VCaP (cell line): ENCODE measurements at regions not wholly inside any gene's neighbourhood (a gene's known extent, or its start where the extent isn't known, plus 50 kb on each side); places are given as distances from the start of the nearest gene placed in this dataset.

Source experiments
- H3K27ac ChIP-seq: fragments of 450-650 bp; 2 replicates; pipeline ENCODE4 v1.5.1; 2017
- CTCF ChIP-seq: fragments of 450-650 bp; conservative IDR thresholded peaks from 2 replicates; pipeline ENCODE4 v1.5.1; 2017; ENCODE audit warnings: mild to moderate bottlenecking, moderate library complexity

- no peak overlapping the region for H3K27ac ChIP-seq
Measured at GRCh38 chr12:58139894-58140293, 198.5 kb downstream of the ATP23 start.

GRCh38 chr12:58140395-58140794 lies 199.0 kb downstream of the ATP23 start:
- no peak for TF ChIP-seq CTCF
- H3K27ac ChIP-seq = no peak overlapping the region

More at GRCh38 chr12:58139894-58140293, 198.5 kb downstream of the ATP23 start:
- no peak for TF ChIP-seq CTCF

GRCh38 chr12:58142991-58143390 lies 201.6 kb downstream of the ATP23 start:
- no peak for TF ChIP-seq CTCF

GRCh38 chr12:58143498-58143995 lies 202.2 kb downstream of the ATP23 start:
- no peak overlapping the region for H3K27ac ChIP-seq
- TF ChIP-seq CTCF = no peak

More at GRCh38 chr12:58142991-58143390, 201.6 kb downstream of the ATP23 start:
- no peak overlapping the region for H3K27ac ChIP-seq

GRCh38 chr12:58148405-58148804 lies 207.0 kb downstream of the ATP23 start:
- TF ChIP-seq CTCF = no peak
- no peak overlapping the region for H3K27ac ChIP-seq

GRCh38 chr12:58148976-58149375 lies 207.6 kb downstream of the ATP23 start:
- no peak for TF ChIP-seq CTCF
- H3K27ac ChIP-seq = no peak overlapping the region

GRCh38 chr12:58154359-58154758 lies 213.0 kb downstream of the ATP23 start:
- no peak overlapping the region for H3K27ac ChIP-seq
- TF ChIP-seq CTCF = no peak
